Stomach smooth muscle (tissue), 2 donors: ENCODE measurements at regions not wholly inside any gene's neighbourhood (a gene's known extent, or its start where the extent isn't known, plus 50 kb on each side); places are given as distances from the start of the nearest gene placed in this dataset.
"Not testable (repeated sequence)": the region's sequence is repeated elsewhere in the genome, so short reads cannot be mapped to it uniquely, and the experiment has no call there.

ENCODE experiments used
- H3K27ac ChIP-seq: one replicate; pipeline ENCODE4 v1.7.0; 2013; ENCODE audit warnings: mild to moderate bottlenecking, low read length, inconsistent platforms
- H3K27me3 ChIP-seq, 2 donors: one replicate each; pipeline ENCODE4 v1.7.0; 2013; ENCODE audit warnings: low read length in 2 of 2; ENCODE audit not compliant: insufficient read depth in 2 of 2, control insufficient read depth in 1 of 2
- H3K36me3 ChIP-seq, 2 donors: one replicate each; pipeline ENCODE4 v1.7.0; 2013; ENCODE audit warnings: low read length in 2 of 2; ENCODE audit not compliant: control insufficient read depth in 2 of 2, insufficient read depth in 2 of 2
- H3K4me1 ChIP-seq: one replicate; pipeline ENCODE4 v1.7.0; 2013; ENCODE audit warnings: low read length; ENCODE audit not compliant: control insufficient read depth, insufficient read depth
- H3K4me3 ChIP-seq, 2 donors: one replicate each; pipeline ENCODE4 v1.7.0; 2013; ENCODE audit warnings: low read length in 2 of 2
- H3K9ac ChIP-seq, 2 donors: one replicate each; pipeline ENCODE4 v1.7.0; 2013; ENCODE audit warnings: low read length in 2 of 2, mild to moderate bottlenecking in 1 of 2
- H3K9me3 ChIP-seq, 2 donors: one replicate each; pipeline ENCODE4 v1.7.0; 2013; ENCODE audit warnings: low read length in 2 of 2; ENCODE audit not compliant: control insufficient read depth in 2 of 2
- donor health status: healthy.
- donor health status: Pancreatic carcinoma.

DNA sequence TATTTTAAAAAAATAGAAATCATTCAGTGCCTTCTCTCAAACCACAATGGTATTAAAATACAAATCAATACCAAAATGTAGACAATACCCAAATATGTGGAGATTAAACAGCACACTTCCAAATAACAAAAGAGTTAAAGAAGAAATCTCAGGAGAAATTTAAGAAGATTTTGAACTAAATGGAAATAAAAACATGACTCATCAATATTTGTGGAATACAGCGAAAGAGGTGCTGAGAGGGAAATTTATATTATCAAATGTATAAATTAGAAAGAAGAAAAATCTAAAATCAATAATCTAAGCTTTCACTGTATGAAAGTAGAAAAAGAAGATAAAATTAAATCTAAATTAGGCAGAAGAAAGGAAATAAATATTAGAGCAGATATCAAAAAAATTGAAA lies 233.1 kb downstream of the RPIA start:
- Histone ChIP-seq H3K9me3 (no peaks in the 10 kb centered on the region), H3K4me3 (no peak overlapping the region), H3K4me1 (no peaks in the 10 kb centered on the region), H3K36me3 (no peaks in the 10 kb centered on the region), H3K9ac (no peak overlapping the region), H3K27ac (no peak overlapping the region), H3K27me3 (peaks cover 0 to 3% of the 10 kb centered on the region in 2 donors)

DNA sequence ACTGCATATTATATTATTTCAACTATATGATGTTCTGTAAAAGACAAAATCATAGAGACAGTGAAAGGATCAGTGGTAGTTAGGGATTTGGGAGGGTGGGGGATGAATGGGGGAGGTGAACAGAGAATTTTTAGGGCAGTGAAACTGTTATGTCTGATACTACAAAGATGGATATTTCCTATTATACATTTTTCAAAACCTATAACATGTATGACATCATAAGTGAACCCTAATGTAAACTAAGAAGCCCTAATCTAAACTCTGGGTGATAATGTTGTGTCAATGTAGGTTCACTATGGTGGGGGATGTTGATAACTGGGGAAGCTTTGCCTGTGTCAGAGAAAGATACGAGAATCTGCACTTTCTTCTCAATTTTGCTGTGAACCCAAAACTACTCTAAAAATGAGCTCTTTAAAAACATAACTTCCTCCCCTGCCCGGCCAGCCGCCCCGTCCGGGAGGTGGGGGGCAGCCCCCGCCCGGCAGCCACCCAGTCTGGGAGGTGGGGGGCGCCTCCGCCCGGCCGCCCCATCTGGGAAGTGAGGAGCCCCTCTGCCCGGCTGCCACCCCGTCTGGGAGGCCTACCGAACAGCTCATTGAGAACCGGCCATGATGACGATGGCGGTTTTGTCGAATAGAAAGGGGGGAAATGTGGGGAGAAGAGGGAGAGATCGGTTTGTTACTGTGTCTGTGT lies 234.4 kb downstream of the RPIA start:
- H3K4me1 ChIP-seq = no peaks in the 10 kb centered on the region
- H3K27ac ChIP-seq = no peak overlapping the region
- no peak overlapping the region for H3K9ac ChIP-seq
- H3K36me3 ChIP-seq = no peaks in the 10 kb centered on the region
- H3K4me3 ChIP-seq = no peak overlapping the region
- no peaks in the 10 kb centered on the region for H3K9me3 ChIP-seq
- peaks cover 0 to 3% of the 10 kb centered on the region in 2 donors for H3K27me3 ChIP-seq

GRCh38 chr2:88927128-88927527 lies 235.7 kb downstream of the RPIA start:
- Histone ChIP-seq H3K27ac (no peak overlapping the region), H3K9ac (no peak overlapping the region), H3K9me3 (no peaks in the 10 kb centered on the region), H3K4me1 (no peaks in the 10 kb centered on the region), H3K36me3 (no peaks in the 10 kb centered on the region), H3K27me3 (peaks cover 0 to 3% of the 10 kb centered on the region in 2 donors), H3K4me3 (no peak overlapping the region)

DNA sequence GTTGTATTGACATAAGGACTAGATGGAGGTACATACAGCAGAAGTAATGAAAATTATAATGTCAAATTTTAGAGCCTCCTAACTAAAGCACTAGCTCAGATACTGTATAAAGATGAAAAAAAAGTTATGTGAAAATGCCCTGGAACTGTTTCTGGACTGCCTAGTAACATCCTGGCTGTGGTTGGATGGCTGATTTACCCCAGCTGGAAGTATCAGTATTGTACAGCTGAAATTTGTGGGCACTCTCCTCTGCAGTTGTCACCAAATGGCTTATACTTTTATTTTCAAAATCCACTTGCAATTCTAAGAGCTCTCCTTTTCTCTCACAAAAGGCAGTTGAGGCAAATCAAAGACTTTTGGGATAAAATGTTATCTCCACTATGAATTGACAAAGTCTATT lies 239.2 kb downstream of the RPIA start:
- Histone ChIP-seq H3K36me3 (no peaks in the 10 kb centered on the region), H3K27me3 (peaks cover 0 to 3% of the 10 kb centered on the region in 2 donors), H3K9ac (no peak overlapping the region), H3K4me1 (no peaks in the 10 kb centered on the region), H3K9me3 (no peaks in the 10 kb centered on the region), H3K4me3 (no peak overlapping the region), H3K27ac (no peak overlapping the region)

GRCh38 chr2:88932686-88933085 lies 241.2 kb downstream of the RPIA start:
- no peaks in the 10 kb centered on the region for H3K36me3 ChIP-seq
- no peaks in the 10 kb centered on the region for H3K27me3 ChIP-seq
- no peaks in the 10 kb centered on the region for H3K9me3 ChIP-seq
- no peak overlapping the region for H3K27ac ChIP-seq
- H3K9ac ChIP-seq = no peak overlapping the region
- no peak overlapping the region for H3K4me3 ChIP-seq
- H3K4me1 ChIP-seq = no peaks in the 10 kb centered on the region

DNA sequence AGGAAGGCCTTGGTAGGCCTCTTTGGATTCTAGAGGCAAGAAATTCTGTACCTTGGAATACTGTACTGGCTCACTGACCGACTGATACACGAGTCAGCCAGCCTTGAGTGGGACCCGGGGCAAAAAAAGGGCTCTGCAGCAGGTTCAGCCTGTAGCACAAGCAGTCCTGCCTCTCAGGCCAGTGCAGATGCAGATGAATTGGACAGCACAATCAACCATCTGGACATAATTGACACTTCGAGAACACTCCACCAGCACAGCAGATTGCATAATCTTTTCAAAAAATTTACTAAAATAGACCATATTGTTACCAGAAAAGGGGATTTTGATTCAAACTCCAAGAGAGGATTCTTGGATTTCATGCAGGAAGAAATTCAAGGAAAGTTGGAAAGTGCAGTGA lies 241.6 kb downstream of the RPIA start:
- Histone ChIP-seq H3K9me3 (no peaks in the 10 kb centered on the region), H3K36me3 (no peaks in the 10 kb centered on the region), H3K4me1 (no peaks in the 10 kb centered on the region), H3K27ac (no peak overlapping the region), H3K27me3 (no peaks in the 10 kb centered on the region), H3K4me3 (no peak overlapping the region), H3K9ac (no peak overlapping the region)

GRCh38 chr2:88933980-88934379 lies 242.5 kb downstream of the RPIA start:
- Histone ChIP-seq H3K36me3 (no peaks in the 10 kb centered on the region), H3K27me3 (no peaks in the 10 kb centered on the region), H3K9me3 (no peaks in the 10 kb centered on the region), H3K27ac (no peak overlapping the region), H3K9ac (no peak overlapping the region), H3K4me3 (no peak overlapping the region), H3K4me1 (no peaks in the 10 kb centered on the region)

DNA sequence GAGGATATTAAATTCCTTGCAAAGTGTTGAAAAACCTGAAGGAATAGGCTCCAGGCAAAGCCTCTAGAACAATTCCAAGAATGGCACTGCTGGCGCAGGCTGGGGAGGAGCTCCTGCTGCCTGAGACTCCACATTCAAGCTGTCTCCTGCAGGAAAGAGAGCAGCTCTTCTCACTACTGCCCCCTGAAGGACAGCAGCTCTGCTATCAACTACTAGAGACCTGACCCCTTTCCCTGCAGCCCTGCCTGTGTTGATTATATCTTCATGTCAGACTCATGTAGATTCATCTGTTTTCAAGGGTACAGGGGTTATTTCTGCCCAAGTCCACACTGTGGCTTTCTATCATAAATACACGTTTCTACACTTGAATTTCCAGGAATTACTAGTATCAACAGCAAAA lies 249.7 kb downstream of the RPIA start:
- H3K9me3 ChIP-seq, H3K4me1 ChIP-seq, H3K4me3 ChIP-seq, H3K27ac ChIP-seq, H3K9ac ChIP-seq, H3K27me3 ChIP-seq, H3K36me3 ChIP-seq: not testable (repeated sequence)

GRCh38 chr2:88942798-88943197 lies 251.3 kb downstream of the RPIA start:
- Histone ChIP-seq H3K9ac (no peak overlapping the region), H3K27ac (no peak overlapping the region), H3K4me1 (no peaks in the 10 kb centered on the region), H3K27me3 (peaks cover 0 to 2% of the 10 kb centered on the region in 2 donors), H3K36me3 (no peaks in the 10 kb centered on the region), H3K9me3 (no peaks in the 10 kb centered on the region), H3K4me3 (no peak overlapping the region)

GRCh38 chr2:88949336-88949735 lies 257.9 kb downstream of the RPIA start:
- no peak overlapping the region for H3K4me3 ChIP-seq
- no peak overlapping the region for H3K9ac ChIP-seq
- no peaks in the 10 kb centered on the region for H3K36me3 ChIP-seq
- H3K4me1 ChIP-seq = no peaks in the 10 kb centered on the region
- no peak overlapping the region for H3K27ac ChIP-seq
- H3K27me3 ChIP-seq = peaks cover 0 to 5% of the 10 kb centered on the region in 2 donors
- H3K9me3 ChIP-seq = no peaks in the 10 kb centered on the region

GRCh38 chr2:88950010-88950409 lies 258.5 kb downstream of the RPIA start:
- H3K9me3 ChIP-seq = no peaks in the 10 kb centered on the region
- no peak overlapping the region for H3K4me3 ChIP-seq
- no peaks in the 10 kb centered on the region for H3K36me3 ChIP-seq
- H3K4me1 ChIP-seq = no peaks in the 10 kb centered on the region
- no peak overlapping the region for H3K9ac ChIP-seq
- H3K27me3 ChIP-seq = peaks cover 2 to 5% of the 10 kb centered on the region in 2 donors
- no peak overlapping the region for H3K27ac ChIP-seq
